Naive thymus-derived CD8-positive, alpha-beta T cell (primary cell): ENCODE measurements at regions not wholly inside any gene's neighbourhood (a gene's known extent, or its start where the extent isn't known, plus 50 kb on each side); places are given as distances from the start of the nearest gene placed in this dataset.
A peak's percentile ranks its signal among the peaks of the same experiment; 100 is the strongest.

Experiments
- ATAC-seq, 2 donors: fragments of 150-1000 bp; cut with Tn5 transposase in 1 of 2; sonication (Bioruptor Pico), chemical (Tn5 transposase) in 1 of 2; 1 replicate in 1 of 2; 2 replicates in 1 of 2; pipeline ENCODE4 v1.10.0; 2021; ENCODE audit warnings: mild to moderate bottlenecking in 2 of 2, moderate library complexity in 2 of 2
- POLR2A ChIA-PET: fragments of 350-600 bp; sonication (Branson Sonifier 250); formaldehyde crosslinking; loops from one replicate; lab custom pipeline; 2021; ENCODE audit warnings: antibody characterized with exemption; lab: Charles Lee
- DNase-seq, 10 donors: peaks; one replicate each; pipeline versions ENCODE4 v3.0.0 to v3.0.0-alpha.2; 2020 to 2022
- H3K27ac Mint-ChIP-seq, 10 donors: one replicate each; pipeline ENCODE4 v1.8.0; 2020 to 2022; ENCODE audit warnings: mild to moderate bottlenecking in 10 of 10, mixed read lengths in 10 of 10, moderate library complexity in 4 of 10, inconsistent platforms in 1 of 10
- H3K27me3 Mint-ChIP-seq, 5 donors: one replicate each; pipeline ENCODE4 v1.8.0; 2021 to 2022; ENCODE audit warnings: mixed read lengths in 5 of 5
- H3K36me3 Mint-ChIP-seq, 3 donors: one replicate each; pipeline ENCODE4 v1.8.0; 2020 to 2022; ENCODE audit warnings: mixed read lengths in 3 of 3, mild to moderate bottlenecking in 2 of 3, inconsistent platforms in 1 of 3
- H3K4me1 Mint-ChIP-seq, 4 donors: one replicate each; pipeline ENCODE4 v1.8.0; 2021 to 2022; ENCODE audit warnings: mixed read lengths in 4 of 4
- H3K4me3 Mint-ChIP-seq, 10 donors: one replicate each; pipeline ENCODE4 v1.8.0; 2020 to 2022; ENCODE audit warnings: mild to moderate bottlenecking in 10 of 10, mixed read lengths in 10 of 10, moderate library complexity in 6 of 10, inconsistent platforms in 1 of 10
- H3K9me3 Mint-ChIP-seq, 9 donors: one replicate each; pipeline ENCODE4 v1.8.0; 2020 to 2022; ENCODE audit warnings: mixed read lengths in 9 of 9, mild to moderate bottlenecking in 3 of 9, inconsistent platforms in 1 of 9, moderate library complexity in 1 of 9

DNA sequence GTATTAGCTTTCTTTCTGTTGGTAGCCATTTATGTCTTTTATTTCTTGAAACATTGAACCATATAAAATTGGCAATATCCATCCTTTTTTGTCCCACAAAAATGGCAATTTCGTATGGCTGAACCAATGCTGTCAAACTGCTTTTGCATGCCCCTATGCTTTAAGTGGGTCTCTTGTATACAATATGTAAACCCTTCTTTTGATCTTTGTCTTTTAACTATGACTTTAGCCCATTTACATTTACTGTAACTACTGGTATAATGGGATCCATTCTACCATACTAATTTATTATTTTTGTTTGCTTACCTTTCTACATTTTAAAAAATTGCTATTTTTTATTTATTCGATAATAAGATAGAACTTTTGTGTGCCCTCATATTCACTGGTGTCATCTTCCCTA is 93.4 kb downstream of the TENT4A start:
- H3K27ac Mint-ChIP-seq = no peak overlapping the region
- DNase-seq (no peak), ATAC-seq (no peak)
- peaks cover 4 to 18% (median 8%) of the 10 kb centered on the region in 5 donors for H3K27me3 Mint-ChIP-seq
- H3K9me3 Mint-ChIP-seq = peaks cover 0 to 21% (median 5%) of the 10 kb centered on the region in 9 donors
- H3K4me3 Mint-ChIP-seq = no peak overlapping the region
- no peaks in the 10 kb centered on the region for H3K4me1 Mint-ChIP-seq
- peaks cover 0 to 15% (median 2%) of the 10 kb centered on the region in 3 donors for H3K36me3 Mint-ChIP-seq
- POLR2A ChIA-PET = no interaction called here

GRCh38 chr5:6808462-6808861 is 95.2 kb downstream of the TENT4A start:
- POLR2A ChIA-PET = no interaction called here
- peaks cover 0 to 21% (median 5%) of the 10 kb centered on the region in 9 donors for H3K9me3 Mint-ChIP-seq
- no peak overlapping the region for H3K27ac Mint-ChIP-seq
- peaks cover 1 to 9% (median 4%) of the 10 kb centered on the region in 5 donors for H3K27me3 Mint-ChIP-seq
- no peaks in the 10 kb centered on the region for H3K4me1 Mint-ChIP-seq
- DNase-seq = no peak
- ATAC-seq = no peak
- peaks cover 0 to 15% (median 2%) of the 10 kb centered on the region in 3 donors for H3K36me3 Mint-ChIP-seq
- H3K4me3 Mint-ChIP-seq = no peak overlapping the region

DNA sequence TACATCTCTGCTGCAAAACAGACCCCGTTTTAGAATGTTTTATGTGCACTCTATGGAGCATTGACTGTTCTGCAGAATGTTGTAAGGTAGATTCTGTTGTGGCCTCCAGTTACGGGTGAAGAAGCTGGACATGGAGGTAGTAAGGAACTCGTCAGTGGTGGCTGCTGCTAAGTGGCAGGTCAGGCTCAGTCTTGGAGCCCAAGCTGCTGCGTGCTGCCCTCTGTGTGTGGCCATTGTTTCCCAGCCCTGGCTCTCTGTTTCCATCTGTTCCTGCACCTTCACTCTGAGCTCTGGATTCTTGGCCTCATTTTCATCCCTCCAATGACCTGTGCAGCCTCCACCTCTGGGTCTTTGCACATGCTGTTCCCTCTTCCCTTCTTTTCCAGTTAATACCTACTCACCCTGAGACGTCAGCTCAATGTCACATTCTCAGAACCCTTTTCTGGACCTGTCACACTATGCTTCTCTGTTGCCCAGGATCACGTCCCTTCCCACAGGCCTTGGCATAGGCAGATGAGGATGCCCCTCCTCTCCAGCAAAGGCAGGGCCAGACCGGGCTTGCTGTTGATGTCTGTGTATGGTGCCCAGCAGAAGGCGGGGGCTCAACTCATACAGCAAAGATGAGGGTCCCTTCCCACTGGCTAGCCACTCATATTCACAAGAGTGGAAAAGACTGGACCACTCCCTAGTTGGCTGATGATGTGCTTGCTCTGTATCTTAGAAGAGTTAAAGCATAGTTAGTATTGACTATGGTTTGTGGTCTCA is 97.6 kb downstream of the TENT4A start:
- DNase-seq (no peak), ATAC-seq (no peak)
- H3K36me3 Mint-ChIP-seq = peaks cover 0 to 15% (median 2%) of the 10 kb centered on the region in 3 donors
- no peak overlapping the region for H3K27ac Mint-ChIP-seq
- peaks cover 0 to 21% (median 5%) of the 10 kb centered on the region in 9 donors for H3K9me3 Mint-ChIP-seq
- H3K27me3 Mint-ChIP-seq = peaks cover 0 to 9% (median 2%) of the 10 kb centered on the region in 5 donors
- no peaks in the 10 kb centered on the region for H3K4me1 Mint-ChIP-seq
- H3K4me3 Mint-ChIP-seq = no peak overlapping the region
- POLR2A ChIA-PET = no interaction called here

DNA sequence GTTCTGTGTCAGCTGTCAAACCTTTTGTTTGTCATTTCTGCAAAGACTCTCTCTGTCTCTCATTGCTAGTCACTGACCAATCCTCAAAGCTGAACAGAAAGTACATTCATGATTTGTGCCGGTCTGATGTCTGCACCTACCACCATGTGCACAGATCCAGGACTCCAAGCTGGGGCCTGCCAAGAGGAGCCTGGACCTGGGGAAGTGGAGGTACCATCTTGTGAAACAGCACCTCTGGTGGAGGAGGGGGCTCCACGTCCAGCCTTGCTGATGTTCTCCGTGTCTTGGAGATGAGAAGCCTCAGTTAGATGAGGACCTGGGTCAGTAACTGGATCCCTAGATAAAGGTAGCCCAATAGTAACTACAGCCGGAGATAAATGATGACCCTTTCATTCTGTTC is 98.9 kb downstream of the TENT4A start:
- no peak overlapping the region for H3K27ac Mint-ChIP-seq
- ATAC-seq (no peak), DNase-seq (no peak)
- peaks cover 0 to 9% (median 0%) of the 10 kb centered on the region in 5 donors for H3K27me3 Mint-ChIP-seq
- peaks cover 0 to 8% (median 0%) of the 10 kb centered on the region in 3 donors for H3K36me3 Mint-ChIP-seq
- POLR2A ChIA-PET = no interaction called here
- H3K4me1 Mint-ChIP-seq = no peaks in the 10 kb centered on the region
- no peak overlapping the region for H3K4me3 Mint-ChIP-seq
- H3K9me3 Mint-ChIP-seq = peaks cover 0 to 10% (median 0%) of the 10 kb centered on the region in 9 donors

GRCh38 chr5:6812800-6813731 is 99.8 kb downstream of the TENT4A start:
- peaks cover 0 to 2% (median 0%) of the 10 kb centered on the region in 9 donors for H3K9me3 Mint-ChIP-seq
- DNase-seq (no peak), ATAC-seq (no peak)
- no peaks in the 10 kb centered on the region for H3K4me1 Mint-ChIP-seq
- no peak overlapping the region for H3K27ac Mint-ChIP-seq
- peaks cover 0 to 4% (median 0%) of the 10 kb centered on the region in 3 donors for H3K36me3 Mint-ChIP-seq
- H3K4me3 Mint-ChIP-seq = no peak overlapping the region
- POLR2A ChIA-PET = no interaction called here
- peaks cover 0 to 7% (median 5%) of the 10 kb centered on the region in 5 donors for H3K27me3 Mint-ChIP-seq

DNA sequence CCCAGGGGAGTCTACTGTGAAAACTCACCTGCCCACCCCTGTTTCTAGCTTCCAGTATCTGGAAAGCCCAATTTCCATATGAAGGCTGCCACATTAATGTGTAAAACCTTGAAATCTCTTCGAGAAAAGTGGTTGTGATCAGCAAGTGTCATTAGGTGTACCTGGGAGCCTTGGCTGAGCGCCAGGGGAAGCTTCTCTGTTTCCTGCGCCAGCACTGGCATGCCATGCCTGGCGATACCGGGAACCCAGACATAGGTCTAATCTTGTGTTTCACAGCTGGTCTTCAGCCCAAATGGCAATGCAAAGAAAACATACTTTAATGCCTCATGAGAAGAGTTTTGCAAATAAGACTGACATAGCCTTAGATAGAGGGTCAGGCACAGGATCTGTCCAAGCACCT is 101.6 kb downstream of the TENT4A start:
- H3K9me3 Mint-ChIP-seq = peaks cover 0 to 7% (median 0%) of the 10 kb centered on the region in 9 donors
- DNase-seq = no peak
- H3K4me3 Mint-ChIP-seq = no peak overlapping the region
- POLR2A ChIA-PET = no interaction called here
- ATAC-seq = no peak
- H3K27ac Mint-ChIP-seq = no peak overlapping the region
- peaks cover 0 to 6% (median 0%) of the 10 kb centered on the region in 3 donors for H3K36me3 Mint-ChIP-seq
- H3K27me3 Mint-ChIP-seq = peaks cover 3 to 20% (median 16%) of the 10 kb centered on the region in 5 donors
- no peaks in the 10 kb centered on the region for H3K4me1 Mint-ChIP-seq

GRCh38 chr5:6818594-6819511 is 105.6 kb downstream of the TENT4A start:
- Mint-ChIP-seq H3K4me3 (no peak overlapping the region), H3K27me3 (peaks cover 10 to 31% (median 22%) of the 10 kb centered on the region in 5 donors), H3K36me3 (peaks cover 2 to 18% (median 6%) of the 10 kb centered on the region in 3 donors), H3K9me3 (peaks cover 3 to 39% (median 18%) of the 10 kb centered on the region in 9 donors), H3K4me1 (peaks cover 0 to 3% (median 0%) of the 10 kb centered on the region in 4 donors), H3K27ac (peak overlapping the region in 1 of 10 donors; percentile 10)
- DNase-seq (no peak), ATAC-seq (no peak)
- POLR2A ChIA-PET = no interaction called here

GRCh38 chr5:6819521-6819920 is 106.3 kb downstream of the TENT4A start:
- H3K9me3 Mint-ChIP-seq = peaks cover 3 to 39% (median 18%) of the 10 kb centered on the region in 9 donors
- ATAC-seq (no peak), DNase-seq (no peak)
- H3K27me3 Mint-ChIP-seq = peaks cover 11 to 31% (median 22%) of the 10 kb centered on the region in 5 donors
- H3K27ac Mint-ChIP-seq = no peak overlapping the region
- H3K4me3 Mint-ChIP-seq = no peak overlapping the region
- H3K36me3 Mint-ChIP-seq = peaks cover 2 to 18% (median 6%) of the 10 kb centered on the region in 3 donors
- H3K4me1 Mint-ChIP-seq = peaks cover 0 to 3% (median 0%) of the 10 kb centered on the region in 4 donors
- POLR2A ChIA-PET = no interaction called here

DNA sequence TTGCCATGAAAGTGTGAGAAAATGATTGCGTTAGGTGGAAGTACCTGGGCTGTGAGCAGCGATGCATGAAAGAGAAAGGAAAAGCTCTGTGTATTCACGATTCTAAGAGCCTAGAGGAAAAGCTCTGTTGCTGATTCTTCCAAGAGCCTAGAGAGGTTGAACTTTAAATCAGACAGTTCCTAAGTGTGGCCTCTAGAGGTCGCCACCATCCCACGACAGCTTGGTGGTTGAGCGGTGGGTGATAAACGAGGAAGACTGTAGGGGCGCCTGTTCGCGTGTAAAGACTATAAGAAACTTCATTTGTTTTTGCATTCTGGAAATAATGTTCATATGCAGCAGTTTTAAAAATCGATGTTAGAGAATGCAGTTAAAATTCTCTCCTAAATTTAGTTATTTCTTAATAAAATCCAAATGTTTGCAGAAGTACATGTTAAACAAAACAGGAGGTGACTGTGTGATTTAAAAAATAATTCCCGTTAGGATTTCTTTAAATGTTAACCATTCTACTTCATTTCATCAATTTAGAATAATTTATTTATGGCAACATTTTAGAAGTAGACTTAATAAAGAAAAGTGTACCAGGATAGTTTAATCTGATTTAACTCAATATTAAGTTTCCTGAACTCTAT is 107.7 kb downstream of the TENT4A start:
- Mint-ChIP-seq H3K4me1 (peaks cover 0 to 3% (median 0%) of the 10 kb centered on the region in 4 donors), H3K4me3 (no peak overlapping the region), H3K9me3 (peaks cover 3 to 39% (median 18%) of the 10 kb centered on the region in 9 donors), H3K27me3 (peaks cover 11 to 32% (median 22%) of the 10 kb centered on the region in 5 donors), H3K27ac (no peak overlapping the region), H3K36me3 (peaks cover 2 to 18% (median 6%) of the 10 kb centered on the region in 3 donors)
- ATAC-seq (no peak), DNase-seq (peak in 4 of 10 donors; percentile 7 to 19 (median 14))
- POLR2A ChIA-PET = no interaction called here

DNA sequence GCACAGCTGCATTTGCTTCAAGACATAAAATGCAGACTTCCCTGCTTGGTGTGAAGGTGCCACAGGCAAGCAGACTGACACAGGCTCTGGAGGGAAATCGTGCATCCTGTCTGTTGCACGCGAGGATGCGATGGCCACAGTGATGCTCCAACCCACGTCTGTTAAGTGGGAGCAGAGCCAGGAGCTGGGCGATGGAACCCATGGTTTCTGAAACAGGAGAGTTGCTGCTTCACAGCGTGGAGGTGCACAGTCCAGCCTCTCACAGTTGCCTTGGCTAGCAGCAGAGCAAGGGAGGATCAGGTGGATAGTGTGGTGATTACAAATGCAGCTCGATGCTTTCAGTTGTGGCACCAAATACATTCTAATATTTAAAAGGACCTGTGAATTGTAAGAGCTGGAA is 108.8 kb downstream of the TENT4A start:
- no peak overlapping the region for H3K27ac Mint-ChIP-seq
- no peak for DNase-seq
- H3K27me3 Mint-ChIP-seq = peaks cover 11 to 43% (median 23%) of the 10 kb centered on the region in 5 donors
- no peak for ATAC-seq
- peaks cover 2 to 18% (median 6%) of the 10 kb centered on the region in 3 donors for H3K36me3 Mint-ChIP-seq
- POLR2A ChIA-PET = no interaction called here
- H3K4me1 Mint-ChIP-seq = peaks cover 0 to 3% (median under 1%) of the 10 kb centered on the region in 4 donors
- H3K4me3 Mint-ChIP-seq = no peak overlapping the region
- H3K9me3 Mint-ChIP-seq = peaks cover 3 to 39% (median 18%) of the 10 kb centered on the region in 9 donors

DNA sequence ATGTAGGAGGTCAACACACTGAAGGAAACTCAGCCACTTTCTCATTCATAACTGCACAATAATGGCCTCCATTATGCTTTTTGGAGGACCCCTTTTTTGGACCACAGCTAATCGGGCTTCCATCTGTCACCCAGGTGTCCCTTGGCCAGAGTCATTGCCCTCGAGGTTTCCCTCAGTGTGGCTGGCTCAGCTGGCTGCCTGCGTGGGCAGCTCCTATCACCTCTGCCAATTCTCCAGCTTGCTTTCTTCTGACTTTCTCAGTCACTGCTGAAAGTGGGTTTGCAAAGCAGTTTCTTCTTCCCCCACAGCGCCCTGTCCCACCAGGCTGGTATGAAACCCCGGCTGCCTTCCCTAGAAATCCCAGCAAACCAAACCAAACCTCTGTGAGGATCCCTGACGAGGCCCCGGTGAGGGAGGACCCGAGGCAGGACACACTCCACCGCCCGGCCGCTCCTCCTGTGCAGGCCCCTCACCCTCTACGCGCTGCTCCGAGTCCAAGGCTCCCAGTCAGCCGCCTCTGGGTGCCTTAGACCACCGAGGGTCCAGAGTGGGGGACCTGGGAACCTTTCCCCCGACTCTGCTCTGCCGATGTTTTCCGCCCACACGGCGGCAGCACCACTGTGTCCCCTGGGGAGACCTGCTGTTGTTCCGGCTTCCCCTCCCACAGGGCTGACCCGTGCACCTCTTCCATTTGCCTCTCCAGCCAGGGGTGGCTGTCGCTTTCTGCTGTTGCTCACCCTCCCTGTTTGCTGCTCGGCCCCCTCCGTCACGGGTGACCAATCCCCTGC is 109.5 kb downstream of the TENT4A start:
- Mint-ChIP-seq H3K4me3 (no peak overlapping the region), H3K27me3 (peaks cover 11 to 49% (median 23%) of the 10 kb centered on the region in 5 donors)
- POLR2A ChIA-PET = no interaction called here

More for the DNA sequence above, 109.5 kb downstream of the TENT4A start:
- Mint-ChIP-seq H3K36me3 (peaks cover 2 to 18% (median 5%) of the 10 kb centered on the region in 3 donors), H3K4me1 (peaks cover under 1 to 8% (median 6%) of the 10 kb centered on the region in 4 donors), H3K27ac (peak overlapping the region in 1 of 10 donors; percentile 28), H3K9me3 (peaks cover 3 to 39% (median 18%) of the 10 kb centered on the region in 9 donors)
- DNase-seq (no peak), ATAC-seq (no peak)
